GM18505 (cell line): ENCODE measurements at regions not wholly inside any gene's neighbourhood (a gene's known extent, or its start where the extent isn't known, plus 50 kb on each side); places are given as distances from the start of the nearest gene placed in this dataset.
"Not testable (repeated sequence)": the region's sequence is repeated elsewhere in the genome, so short reads cannot be mapped to it uniquely, and the experiment has no call there.

Source experiments
- ATAC-seq: cut with Tn5 transposase; IDR thresholded peaks from one replicate; pipeline ENCODE4 v1.9.1; 2021; ENCODE audit not compliant: unreplicated experiment
- POLR2A ChIP-seq: IDR thresholded peaks from 4 replicates; pipeline ENCODE4 v1.6.1; 2011; ENCODE audit warnings: borderline replicate concordance; ENCODE audit not compliant: insufficient read depth, insufficient read length; ENCODE audit errors: extremely low read depth

GRCh38 chr5:163870441-163870840, 365.0 kb downstream of the MAT2B start:
- no peak for TF ChIP-seq POLR2A
- no peak for ATAC-seq

GRCh38 chr5:163874431-163874830, 369.0 kb downstream of the MAT2B start:
- no peak for TF ChIP-seq POLR2A
- ATAC-seq, result no peak

GRCh38 chr5:163874912-163875311, 369.5 kb downstream of the MAT2B start:
- ATAC-seq, result not testable (repeated sequence)

GRCh38 chr5:163877865-163878264, 372.4 kb downstream of the MAT2B start:
- no peak for ATAC-seq
- no peak for TF ChIP-seq POLR2A

GRCh38 chr5:163878490-163878889, 373.1 kb downstream of the MAT2B start:
- ATAC-seq, result no peak
- TF ChIP-seq POLR2A, result no peak

- no peak for ATAC-seq
- no peak for TF ChIP-seq POLR2A
Measured at GRCh38 chr5:163880302-163880701, 374.9 kb downstream of the MAT2B start.

GRCh38 chr5:163885117-163885516, 379.7 kb downstream of the MAT2B start:
- no peak for ATAC-seq
- no peak for TF ChIP-seq POLR2A

- no peak for TF ChIP-seq POLR2A
- no peak for ATAC-seq
Measured at GRCh38 chr5:163887854-163888253, 382.4 kb downstream of the MAT2B start.

- TF ChIP-seq POLR2A, result no peak
- no peak for ATAC-seq
Measured at GRCh38 chr5:163888366-163888765, 382.9 kb downstream of the MAT2B start.

- ATAC-seq, result no peak
- TF ChIP-seq POLR2A, result no peak
Measured at GRCh38 chr5:163889369-163889768, 383.9 kb downstream of the MAT2B start.

GRCh38 chr5:163890261-163890660, 384.8 kb downstream of the MAT2B start:
- no peak for ATAC-seq

GRCh38 chr5:163893281-163893680, 387.9 kb downstream of the MAT2B start:
- ATAC-seq, result no peak
- TF ChIP-seq POLR2A, result no peak

More at GRCh38 chr5:163890261-163890660, 384.8 kb downstream of the MAT2B start:
- no peak for TF ChIP-seq POLR2A

GRCh38 chr5:163894645-163895044, 389.2 kb downstream of the MAT2B start:
- ATAC-seq, result no peak
- TF ChIP-seq POLR2A, result no peak

- TF ChIP-seq POLR2A, result no peak
- no peak for ATAC-seq
Measured at GRCh38 chr5:163898873-163899272, 393.5 kb downstream of the MAT2B start.

GRCh38 chr5:163907783-163908182, 402.4 kb downstream of the MAT2B start:
- not testable (repeated sequence) for ATAC-seq
